ENCODE measurements at regions not wholly inside any gene's neighbourhood (a gene's known extent, or its start where the extent isn't known, plus 50 kb on each side); places are given as distances from the start of the nearest gene placed in this dataset.

GRCh38 chr9:89749500-89750116 lies 144.8 kb downstream of the GADD45G start:
- DNase-seq = no peak

GRCh38 chr9:89750117-89750791 lies 145.4 kb downstream of the GADD45G start:
- no peak for DNase-seq

GRCh38 chr9:89751079-89751825 lies 146.4 kb downstream of the GADD45G start:
- no peak for DNase-seq

GRCh38 chr9:89752154-89752553 lies 147.3 kb downstream of the GADD45G start:
- no peak for DNase-seq

- DNase-seq = no peak
These were observed 148.8 kb downstream of the GADD45G start for GRCh38 chr9:89753472-89754055.

- no peak for DNase-seq
These were observed 149.4 kb downstream of the GADD45G start for GRCh38 chr9:89754193-89754592.

- no peak for DNase-seq
These were observed 151.0 kb downstream of the GADD45G start for GRCh38 chr9:89755821-89756220.

- DNase-seq = no peak
These were observed 152.2 kb downstream of the GADD45G start for GRCh38 chr9:89756891-89757537.

GRCh38 chr9:89757776-89758528 lies 153.1 kb downstream of the GADD45G start:
- no peak for DNase-seq

- no peak for DNase-seq
These were observed 154.8 kb downstream of the GADD45G start for GRCh38 chr9:89759572-89759971.

- no peak for DNase-seq
These were observed 155.3 kb downstream of the GADD45G start for GRCh38 chr9:89760123-89760522.

GRCh38 chr9:89764217-89764616 lies 159.4 kb downstream of the GADD45G start:
- no peak for DNase-seq

- no peak for DNase-seq
These were observed 160.6 kb downstream of the GADD45G start for GRCh38 chr9:89765211-89765946.

GRCh38 chr9:89766991-89767390 lies 162.2 kb downstream of the GADD45G start:
- DNase-seq = no peak

GRCh38 chr9:89768051-89768450 lies 163.2 kb downstream of the GADD45G start:
- no peak for DNase-seq

GRCh38 chr9:89768650-89769071 lies 163.8 kb downstream of the GADD45G start:
- DNase-seq = no peak

GRCh38 chr9:89770531-89771174 lies 165.8 kb downstream of the GADD45G start:
- no peak for DNase-seq

- DNase-seq = no peak
These were observed 166.4 kb downstream of the GADD45G start for GRCh38 chr9:89771205-89771604.

GRCh38 chr9:89773170-89773569 lies 168.4 kb downstream of the GADD45G start:
- no peak for DNase-seq

GRCh38 chr9:89774858-89775370 lies 170.1 kb downstream of the GADD45G start:
- no peak for DNase-seq

GRCh38 chr9:89775641-89776040 lies 170.8 kb downstream of the GADD45G start:
- DNase-seq = no peak

Measured in activated CD8-positive, alpha-beta memory T cell treated with anti-CD3 and anti-CD28 coated beads for 24 hours (primary cell).